B cell (primary cell): ENCODE measurements at regions not wholly inside any gene's neighbourhood (a gene's known extent, or its start where the extent isn't known, plus 50 kb on each side); places are given as distances from the start of the nearest gene placed in this dataset.

Experiments used
- CTCF ChIP-seq: fragments of 200-600 bp; IDR thresholded peaks from one replicate; pipeline ENCODE4 v1.8.0; 2022; ENCODE audit warnings: antibody characterized with exemption, mild to moderate bottlenecking
- EZH2 ChIP-seq: IDR thresholded peaks from 2 replicates; pipeline ENCODE4 v1.6.1; 2012; ENCODE audit warnings: borderline replicate concordance, low read depth, mild to moderate bottlenecking, moderate library complexity, low read length; ENCODE audit not compliant: insufficient read depth, poor library complexity, severe bottlenecking

DNA sequence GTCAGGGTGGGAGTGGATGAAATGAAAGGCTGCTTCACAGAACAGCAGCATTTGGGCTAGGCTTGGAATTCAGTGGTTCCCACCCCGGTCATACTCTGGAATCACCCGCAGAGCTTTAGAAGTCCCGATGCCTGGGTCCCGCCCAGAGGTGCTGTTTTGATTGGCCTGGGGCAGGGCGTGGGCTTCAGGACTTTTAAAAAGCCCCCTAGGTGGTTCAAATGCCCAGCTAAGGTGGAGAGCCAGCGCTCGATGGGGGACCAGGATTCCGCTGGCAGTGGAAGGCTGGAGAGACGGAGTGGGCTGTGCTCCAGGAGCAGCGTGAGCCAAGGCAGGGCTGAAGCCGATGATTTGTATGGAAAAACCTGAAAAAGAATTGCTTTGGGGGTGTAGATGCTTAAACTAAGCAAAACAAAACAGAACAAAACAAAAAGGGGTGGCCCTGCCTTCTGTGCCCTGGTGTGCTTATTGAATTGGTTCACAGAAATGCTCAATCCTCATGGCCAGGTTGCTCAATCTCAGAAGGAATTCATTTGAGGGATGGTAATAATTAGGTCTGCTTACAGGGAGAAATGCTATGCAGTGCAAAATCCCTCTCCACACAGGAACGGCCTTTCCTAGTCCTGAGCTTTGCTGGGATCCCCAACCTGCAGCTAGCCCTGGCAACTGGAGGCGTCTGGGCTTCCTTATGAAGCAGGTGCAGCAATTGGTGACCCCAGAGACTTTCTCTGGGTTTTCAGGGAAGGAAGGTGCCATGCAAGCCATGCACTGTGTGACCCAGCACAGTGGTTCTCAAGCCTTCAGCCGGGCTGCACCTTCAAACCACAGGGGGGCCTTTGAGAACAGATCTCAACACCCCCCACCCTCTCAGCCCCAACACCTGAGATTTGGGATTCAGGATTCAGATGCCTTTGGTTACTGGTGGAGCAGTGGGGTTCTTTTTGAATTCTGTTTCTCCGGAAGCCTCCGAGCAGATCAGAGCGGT, 174.0 kb upstream of the ZNF618 start:
- TF ChIP-seq CTCF (no peak), EZH2 (no peak)
